GM19467 (cell line): ENCODE measurements at regions not wholly inside any gene's neighbourhood (a gene's known extent, or its start where the extent isn't known, plus 50 kb on each side); places are given as distances from the start of the nearest gene placed in this dataset.
A peak's percentile ranks its signal among the peaks of the same experiment; 100 is the strongest.

ENCODE experiments used
- ATAC-seq: cut with Tn5 transposase; IDR thresholded peaks from one replicate; pipeline ENCODE4 v1.9.1; 2021; ENCODE audit warnings: mild to moderate bottlenecking, moderate library complexity; ENCODE audit not compliant: unreplicated experiment

DNA sequence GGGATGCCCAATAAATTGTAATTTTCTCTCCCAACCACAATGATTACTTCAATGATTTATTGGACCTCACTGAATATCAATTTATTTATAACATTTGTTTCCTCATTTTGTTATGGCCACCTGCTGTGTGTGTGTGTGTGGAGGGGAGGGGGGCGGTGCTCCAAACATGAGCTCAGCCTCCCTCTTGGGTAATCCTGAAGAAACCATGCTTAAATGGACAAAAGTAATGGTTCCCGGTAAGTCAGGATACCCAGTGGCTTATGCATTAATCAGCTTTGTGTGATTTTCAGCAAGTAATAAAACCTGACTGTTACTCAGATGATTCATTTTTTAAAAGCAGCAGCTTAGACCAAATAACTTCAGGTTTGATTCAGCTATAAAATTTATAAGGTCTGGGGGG lies 495.1 kb upstream of the MEX3C start:
- ATAC-seq = no peak

DNA sequence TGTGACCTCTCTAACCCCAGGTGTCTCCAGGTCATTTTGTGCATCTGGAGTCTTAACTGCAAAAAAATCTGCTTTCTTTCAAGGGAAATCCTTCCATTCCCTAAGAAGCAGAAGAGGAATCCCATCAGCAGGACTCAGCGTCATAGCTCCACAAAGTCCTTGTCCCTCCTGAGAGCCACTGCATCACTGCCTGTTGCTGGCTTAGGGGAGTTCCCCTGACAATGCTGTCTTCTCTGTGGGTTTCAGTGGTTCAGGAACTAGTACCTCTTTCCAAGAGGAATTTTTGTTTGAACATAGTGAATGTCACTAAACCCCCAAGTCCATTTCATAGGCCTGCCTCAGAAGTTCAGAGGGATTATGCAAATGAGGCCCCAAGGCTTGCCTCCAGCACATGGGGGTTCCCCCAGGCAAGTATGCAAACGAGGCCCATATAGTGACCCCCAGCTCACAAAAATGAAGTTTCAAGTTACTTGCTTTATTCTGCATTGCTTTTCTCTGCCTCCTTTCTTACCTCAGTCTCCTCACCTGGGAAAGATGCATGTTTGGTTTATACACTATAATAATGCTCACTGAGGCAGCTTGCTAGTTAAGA lies 513.9 kb upstream of the MEX3C start:
- ATAC-seq = peak; percentile 49

DNA sequence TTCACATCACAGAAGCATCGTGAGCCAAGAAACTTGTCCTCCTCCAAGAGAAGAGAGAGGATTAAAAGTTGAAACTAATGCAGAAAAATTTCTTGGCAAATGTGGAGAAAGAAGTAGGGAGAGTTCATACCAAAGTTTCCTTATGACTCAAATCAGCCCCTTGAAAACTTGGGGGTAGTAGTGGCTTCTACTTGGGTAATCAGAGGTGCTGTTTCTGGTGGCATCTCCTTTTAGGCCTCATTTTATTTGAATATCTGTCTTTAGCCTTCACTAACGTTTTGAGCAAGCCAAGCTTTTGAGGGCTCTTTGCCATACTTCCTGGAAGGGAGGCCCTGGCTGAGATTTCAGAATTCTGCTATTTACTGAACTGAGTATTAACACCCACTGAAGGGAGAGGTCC lies 515.3 kb upstream of the MEX3C start:
- no peak for ATAC-seq

GRCh38 chr18:51716277-51716676 lies 518.8 kb upstream of the MEX3C start:
- ATAC-seq = peak; percentile 47

DNA sequence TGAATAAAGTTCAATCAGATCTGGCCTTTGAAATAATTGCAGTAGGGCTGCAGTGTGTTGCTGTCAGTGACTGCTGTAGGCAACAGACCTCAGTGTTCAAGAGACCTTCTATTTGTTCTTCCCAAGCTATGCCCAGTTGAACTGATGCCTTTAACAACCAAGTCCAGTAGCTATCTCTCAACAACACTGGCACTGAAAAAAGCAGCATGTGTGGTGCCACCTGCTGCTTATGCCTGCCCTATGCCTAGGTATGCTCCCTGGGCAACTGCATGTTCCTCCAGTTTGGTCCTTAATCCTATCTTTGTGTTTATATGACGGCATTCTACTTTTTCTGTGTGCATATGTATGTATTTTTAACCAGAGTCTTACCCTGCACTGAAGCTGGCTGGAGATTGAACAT lies 523.9 kb upstream of the MEX3C start:
- no peak for ATAC-seq

GRCh38 chr18:51721996-51722395 lies 524.5 kb upstream of the MEX3C start:
- ATAC-seq = no peak

DNA sequence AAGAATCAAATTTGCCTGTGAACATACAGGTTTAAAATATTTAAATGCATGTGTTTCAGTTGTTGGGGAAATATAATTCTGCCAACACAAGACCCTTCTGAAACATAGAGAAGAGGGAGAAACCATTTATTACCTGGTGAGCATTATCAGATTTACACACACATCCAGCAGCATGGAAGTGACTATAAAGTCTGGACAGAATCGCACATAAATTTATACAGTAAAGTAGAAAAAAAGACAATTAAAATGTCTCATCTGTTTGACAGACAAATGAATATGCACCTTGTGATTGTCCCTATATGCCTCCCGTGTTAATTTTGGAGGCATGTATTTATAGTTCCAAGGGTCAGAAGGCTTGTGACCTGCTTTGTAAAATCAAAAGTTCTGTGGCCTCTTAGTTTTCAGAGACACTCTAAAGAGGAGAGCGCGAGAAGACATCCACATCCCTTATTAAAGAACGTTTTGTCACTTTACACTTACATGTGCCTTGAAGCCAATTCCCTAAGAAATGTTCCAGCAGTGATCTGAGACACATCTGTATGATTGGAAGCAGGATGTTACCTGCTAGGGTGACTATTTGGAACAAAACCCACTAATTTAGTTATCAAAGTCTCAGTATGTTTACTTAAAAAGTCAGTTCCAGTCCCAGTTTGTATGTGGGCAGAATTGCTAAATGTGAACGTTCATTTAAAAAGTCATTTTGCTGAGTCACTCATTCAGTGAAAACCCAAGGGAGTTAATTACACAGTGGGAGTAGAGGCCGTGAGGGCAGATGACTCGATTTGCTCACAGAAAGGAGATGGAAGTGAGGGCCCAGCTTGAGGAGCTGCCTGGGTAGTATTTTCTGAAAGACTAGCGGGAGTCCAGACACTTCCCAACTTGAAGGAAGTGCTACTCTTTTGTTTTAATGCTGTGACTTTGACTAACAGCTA lies 527.6 kb upstream of the MEX3C start:
- ATAC-seq = no peak

DNA sequence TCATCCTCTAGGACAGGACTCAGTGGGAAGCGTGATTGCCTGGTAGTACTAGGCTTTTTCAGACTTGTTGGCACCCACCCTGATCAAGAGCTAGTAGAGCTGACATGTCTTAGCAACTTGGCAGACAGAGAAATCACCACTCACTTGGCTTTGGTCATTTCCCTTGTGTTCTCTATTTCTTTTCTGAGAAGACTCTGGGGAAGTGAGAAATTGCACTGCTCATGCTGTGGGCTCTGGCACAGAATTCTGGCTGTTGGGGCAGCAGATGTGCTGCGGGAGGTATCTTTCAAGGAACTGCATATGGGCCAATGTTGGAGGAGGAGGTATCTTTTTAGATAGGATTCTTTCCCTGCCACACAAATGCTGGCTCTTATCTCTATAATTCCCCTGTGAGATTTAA lies 529.1 kb upstream of the MEX3C start:
- ATAC-seq = peak; percentile 34

DNA sequence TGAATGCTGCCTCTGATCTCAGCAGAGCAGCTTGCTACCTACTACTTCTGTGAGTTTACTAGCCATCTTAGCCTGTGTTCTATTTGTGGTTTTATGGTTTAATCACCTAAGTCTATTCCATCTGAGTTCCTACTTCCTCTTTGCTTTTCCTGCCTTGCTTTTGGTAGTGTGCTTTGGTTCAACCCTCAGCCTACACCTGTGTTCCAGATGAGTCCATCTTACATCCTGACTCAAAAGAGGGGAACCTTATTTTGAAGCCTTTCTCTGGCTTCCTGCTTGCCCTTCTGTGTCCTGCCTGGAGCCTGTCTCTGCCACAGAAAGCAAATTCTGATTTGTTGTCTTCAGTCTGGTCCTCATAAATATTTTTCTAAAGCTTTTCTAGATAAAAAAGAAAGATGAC lies 530.3 kb upstream of the MEX3C start:
- ATAC-seq = peak; percentile 56

GRCh38 chr18:51731070-51731469 lies 533.6 kb upstream of the MEX3C start:
- no peak for ATAC-seq

DNA sequence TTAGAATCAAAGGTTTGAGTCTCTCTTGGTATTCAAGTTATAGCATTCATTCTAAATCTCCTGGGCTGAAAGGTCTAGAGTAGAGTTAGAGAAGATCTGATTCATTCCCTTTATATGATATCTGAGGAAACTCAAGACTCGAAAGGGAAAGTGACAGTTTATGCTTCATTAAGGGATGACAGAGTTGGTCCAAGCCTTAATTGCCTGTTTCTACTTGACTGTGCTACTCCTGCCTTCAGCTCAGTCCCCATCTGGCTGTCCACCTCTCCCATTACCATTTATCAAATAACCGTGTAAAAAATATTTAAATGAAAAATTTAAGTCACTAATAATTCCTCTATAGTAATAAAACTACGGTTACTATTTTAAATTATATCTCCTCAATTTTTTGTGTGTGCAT lies 537.1 kb upstream of the MEX3C start:
- ATAC-seq = no peak

DNA sequence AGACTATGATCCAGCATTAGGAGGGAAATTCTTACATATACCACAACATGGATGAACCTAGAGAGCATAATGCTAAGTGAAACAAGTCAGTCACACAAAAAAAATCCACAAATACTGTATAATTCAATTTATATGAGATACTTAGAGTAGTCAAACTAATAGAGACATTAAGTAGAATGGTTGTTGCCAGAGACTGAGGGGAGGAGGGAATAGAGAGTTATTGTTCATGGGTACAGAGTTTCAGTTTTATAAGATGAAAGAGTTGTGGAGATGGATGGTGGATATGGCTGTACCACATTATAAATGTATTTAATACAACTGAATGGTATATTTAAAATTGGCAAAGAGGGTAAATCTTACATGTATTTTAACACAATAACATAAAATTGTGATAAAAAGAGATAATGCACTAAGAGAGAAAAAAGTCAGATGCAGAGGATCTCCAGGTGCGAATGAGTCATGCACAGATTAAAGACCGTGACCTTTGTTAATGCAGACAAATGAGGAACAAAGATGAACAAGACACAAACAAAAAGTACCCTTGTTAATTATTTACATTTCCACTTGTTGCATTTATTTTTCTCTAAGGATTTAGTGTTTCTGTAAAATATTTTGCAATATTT lies 541.7 kb upstream of the MEX3C start:
- peak; percentile 96 for ATAC-seq

DNA sequence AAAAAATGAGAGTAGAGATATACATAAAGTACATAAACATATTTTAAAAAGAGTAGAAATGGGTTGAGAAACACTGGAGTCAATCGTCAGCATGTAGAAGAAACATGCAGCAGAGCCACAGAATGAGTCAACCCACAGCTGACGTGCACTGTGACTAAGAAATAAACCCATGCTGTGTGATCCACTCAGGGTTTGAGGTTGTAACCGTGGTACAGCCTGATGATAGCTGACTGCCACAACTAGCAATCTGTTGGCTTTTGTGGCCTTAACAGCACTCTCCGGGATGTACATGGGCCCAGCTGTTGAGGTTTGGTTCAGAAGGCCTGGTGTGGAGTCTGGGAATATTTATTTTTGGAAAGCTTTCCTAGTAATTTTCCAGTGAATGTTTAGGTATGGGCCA lies 554.4 kb upstream of the MEX3C start:
- no peak for ATAC-seq

DNA sequence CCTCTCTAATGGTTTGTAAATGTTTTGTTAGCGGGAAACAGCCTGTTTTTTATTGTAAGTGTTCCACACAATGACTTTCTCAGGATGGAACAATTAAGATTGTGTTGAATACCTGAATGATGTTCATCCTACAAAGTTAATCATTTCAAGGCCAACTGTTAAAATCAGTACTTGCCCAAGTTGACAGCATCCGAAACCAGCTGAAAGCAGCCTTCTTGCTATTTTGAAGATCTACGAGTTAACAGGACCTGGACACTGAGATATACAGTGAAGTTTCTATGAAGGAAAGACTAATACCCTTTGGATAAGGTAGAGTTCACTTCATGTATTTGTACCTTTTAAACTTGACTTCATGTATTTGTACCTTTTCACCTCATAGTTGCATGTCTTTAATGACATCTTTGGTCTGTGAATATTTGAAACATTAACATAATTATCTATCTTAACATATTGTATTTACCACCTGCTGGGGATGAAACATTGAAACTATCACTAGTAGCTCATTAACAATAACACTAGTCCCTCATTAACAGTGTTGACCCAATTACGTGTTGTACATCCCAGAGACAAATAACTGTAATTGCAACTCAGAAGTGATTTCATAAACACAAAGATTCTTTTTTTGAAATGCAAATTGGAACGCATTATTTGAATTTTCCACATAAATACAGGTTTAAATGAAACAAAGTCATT lies 556.0 kb upstream of the MEX3C start:
- no peak for ATAC-seq

- no peak for ATAC-seq
Measured at GRCh38 chr18:51754566-51754965, 557.1 kb upstream of the MEX3C start.

DNA sequence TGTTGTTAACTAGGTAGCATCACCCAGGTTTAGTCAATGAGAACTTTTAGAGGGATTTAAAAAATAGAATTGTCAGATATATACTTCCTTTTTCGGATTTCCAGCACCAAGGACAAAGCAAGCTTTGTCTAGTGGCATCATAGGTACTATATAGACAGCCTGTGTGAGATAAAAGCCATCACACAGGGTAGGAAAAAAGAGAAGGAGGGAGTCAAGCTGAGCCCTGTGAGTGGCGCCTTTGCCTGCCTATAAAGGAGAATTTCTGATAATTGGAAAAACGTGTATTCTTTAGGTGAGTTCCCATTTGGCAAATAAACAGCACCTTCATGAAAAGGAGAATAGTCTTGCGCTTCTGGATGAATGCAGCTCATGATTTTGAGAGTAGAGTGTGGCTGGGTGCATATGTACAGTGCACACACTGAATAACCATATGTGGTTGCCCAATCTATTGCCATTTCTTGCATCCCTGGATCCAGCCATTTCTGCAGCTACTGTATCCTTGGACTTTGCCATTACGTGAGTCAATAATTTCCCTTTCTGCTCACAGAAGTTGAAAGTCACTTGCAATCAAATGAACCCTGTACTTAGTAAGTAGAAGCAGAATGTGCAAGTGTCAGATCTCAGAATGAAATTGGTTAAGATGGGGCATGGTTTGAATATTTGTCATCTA lies 559.9 kb upstream of the MEX3C start:
- ATAC-seq = no peak

GRCh38 chr18:51762373-51762772 lies 564.9 kb upstream of the MEX3C start:
- no peak for ATAC-seq

GRCh38 chr18:51765606-51766360 lies 568.3 kb upstream of the MEX3C start:
- ATAC-seq = no peak

DNA sequence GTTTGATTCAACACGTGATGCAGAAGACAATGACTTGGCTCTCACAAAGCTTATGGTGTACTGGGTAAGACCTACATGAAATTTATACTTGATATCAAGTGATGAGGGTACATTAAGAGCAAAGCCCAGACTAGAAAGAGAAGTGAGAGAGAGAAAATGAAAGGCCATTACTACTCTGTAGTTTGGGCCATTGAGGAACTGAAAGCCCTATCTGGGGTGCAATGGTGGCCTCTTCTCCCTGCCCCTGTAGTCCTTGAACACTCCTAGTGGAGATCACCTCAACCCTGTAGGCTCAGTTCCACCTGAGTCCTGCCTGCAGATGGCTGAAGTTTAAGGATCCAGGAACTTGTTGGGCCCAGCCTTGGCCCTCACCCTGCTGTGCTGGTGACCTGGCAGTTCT lies 569.8 kb upstream of the MEX3C start:
- peak; percentile 85 for ATAC-seq

- ATAC-seq = no peak
Measured at GRCh38 chr18:51778115-51778514, 561.9 kb upstream of the DCC start.
